HG02981 (cell line): ENCODE measurements at regions not wholly inside any gene's neighbourhood (a gene's known extent, or its start where the extent isn't known, plus 50 kb on each side); places are given as distances from the start of the nearest gene placed in this dataset.

Experiments used
- ATAC-seq: cut with Tn5 transposase; IDR thresholded peaks from one replicate; pipeline ENCODE4 v1.9.1; 2021; ENCODE audit warnings: mild to moderate bottlenecking, moderate library complexity; ENCODE audit not compliant: unreplicated experiment

- ATAC-seq = no peak
Measured at GRCh38 chr17:73947966-73948355, 255.5 kb upstream of the RPL38 start.

- ATAC-seq = no peak
Measured at GRCh38 chr17:73949903-73950592, 253.4 kb upstream of the RPL38 start.

- ATAC-seq = no peak
Measured at GRCh38 chr17:73950593-73950914, 252.9 kb upstream of the RPL38 start.

DNA sequence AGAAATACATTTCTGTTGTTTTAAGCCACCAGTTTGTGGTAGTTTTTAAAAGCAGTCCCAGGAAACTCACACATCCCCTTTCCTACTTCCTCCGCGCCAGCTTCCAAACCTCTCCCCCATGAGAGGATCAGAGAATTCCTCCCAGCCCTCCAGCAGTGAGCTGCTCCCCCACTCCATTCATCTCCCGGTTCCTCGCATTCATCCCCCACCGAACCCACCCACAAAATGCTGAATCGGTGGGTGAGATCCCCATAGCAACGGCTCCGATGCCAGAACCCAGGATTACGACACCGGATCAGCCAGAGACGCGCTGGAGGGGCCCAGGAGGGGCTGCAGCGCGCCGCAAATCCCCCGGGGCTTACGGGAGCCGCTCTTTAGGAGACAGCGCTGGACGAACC is 251.4 kb upstream of the RPL38 start:
- no peak for ATAC-seq

DNA sequence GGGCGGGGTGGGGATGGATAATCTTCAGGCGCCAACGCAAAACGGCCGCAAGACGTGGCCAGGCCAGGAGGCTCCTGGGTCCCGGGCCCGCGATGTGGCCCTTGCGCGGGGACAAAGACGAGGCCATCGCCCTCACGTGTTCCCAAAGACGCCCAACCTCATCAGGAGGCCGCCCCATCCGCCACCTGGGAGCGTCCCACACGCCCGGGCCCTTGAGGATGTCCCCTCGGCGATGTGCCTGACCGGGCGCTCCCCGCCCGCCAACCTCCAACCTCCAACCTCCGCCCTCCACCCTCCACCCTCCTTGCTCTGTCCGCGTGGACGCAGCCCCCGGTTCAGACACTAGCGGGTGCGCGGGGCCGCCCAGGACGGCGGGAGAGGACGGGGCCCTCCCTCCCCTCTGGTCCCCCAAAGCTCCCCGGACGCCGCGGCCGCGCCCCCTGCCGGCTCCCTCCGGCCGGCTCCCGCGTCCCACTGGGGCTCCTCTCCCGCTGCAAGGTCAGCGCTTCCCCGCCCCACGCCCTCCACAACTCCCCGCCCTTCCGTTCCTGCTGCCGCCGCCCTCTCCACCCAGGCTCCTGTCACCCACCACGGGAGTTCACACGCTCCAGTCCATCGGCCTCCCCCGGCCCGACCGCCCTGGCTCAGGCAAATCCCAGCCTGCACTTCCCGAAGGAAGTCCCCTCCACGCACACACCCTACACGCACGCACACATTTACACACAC is 250.8 kb upstream of the RPL38 start:
- ATAC-seq = no peak

DNA sequence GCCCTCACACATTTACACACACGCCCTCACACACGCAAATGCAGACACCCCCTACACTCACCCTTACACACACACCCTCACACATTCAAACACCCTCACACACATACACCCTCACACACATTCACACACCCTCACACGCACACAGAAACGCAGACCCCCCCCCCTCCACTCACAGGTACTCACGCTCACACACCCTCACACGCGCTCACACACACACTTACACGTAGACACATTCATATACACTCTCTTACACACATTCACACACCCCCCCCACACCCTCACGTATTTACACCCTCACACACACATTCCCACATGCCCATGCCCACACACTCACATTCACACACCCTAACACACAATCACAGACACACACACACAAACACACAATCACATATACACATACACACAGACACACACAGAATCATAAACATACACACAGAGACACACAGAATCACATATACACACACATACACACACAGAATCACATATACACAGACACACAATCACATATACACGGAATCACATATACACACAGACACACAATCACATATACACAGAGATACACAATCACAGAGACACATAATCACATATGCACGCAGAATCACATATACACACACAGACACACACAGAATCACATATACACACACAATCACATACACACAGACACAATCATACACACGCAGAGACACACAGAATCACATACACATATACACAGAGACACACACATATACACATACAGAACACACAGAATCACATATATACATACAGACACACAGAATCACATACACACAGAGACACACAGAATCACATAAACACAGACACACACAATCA is 250.1 kb upstream of the RPL38 start:
- no peak for ATAC-seq

- ATAC-seq = no peak
Measured at GRCh38 chr17:73954951-73955350, 248.5 kb upstream of the RPL38 start.

DNA sequence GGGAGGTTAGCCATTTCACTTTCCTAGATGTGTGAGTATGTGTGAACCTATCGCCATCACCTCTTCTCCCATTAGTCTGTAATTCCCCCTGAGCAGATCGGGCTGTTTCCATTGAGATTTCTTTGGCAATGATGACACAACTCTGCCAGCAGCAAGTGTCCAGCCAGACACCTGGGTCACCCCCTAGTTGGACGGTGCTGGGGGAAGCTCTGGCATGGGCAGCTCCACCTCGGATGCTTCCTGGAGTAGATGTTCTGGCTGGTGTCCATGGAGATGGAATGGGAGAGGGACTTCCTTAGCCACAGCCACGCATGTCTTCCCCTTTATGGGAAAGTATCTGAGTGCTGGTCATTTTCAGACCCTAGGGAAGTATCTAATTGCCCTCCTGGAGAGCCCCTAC is 247.9 kb upstream of the RPL38 start:
- ATAC-seq = no peak

DNA sequence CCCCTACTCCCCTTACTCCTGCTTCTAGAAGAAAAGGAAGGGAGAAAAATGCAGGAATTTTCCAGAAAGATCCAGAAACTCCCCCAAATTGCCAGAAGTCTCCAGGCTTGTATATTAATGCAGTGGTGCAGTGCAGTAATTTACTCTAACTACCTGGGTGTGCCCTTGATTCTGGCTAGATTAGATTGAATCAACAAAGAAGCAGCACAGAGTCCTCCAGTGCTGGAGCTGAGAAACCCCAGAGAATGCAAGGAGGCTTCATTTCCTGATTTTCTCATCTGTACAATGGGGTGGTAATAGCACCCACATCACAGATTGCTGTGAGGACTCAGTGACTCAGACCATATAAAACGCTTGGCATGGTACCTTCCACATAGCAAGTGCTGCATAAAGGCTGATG is 247.3 kb upstream of the RPL38 start:
- ATAC-seq = no peak

DNA sequence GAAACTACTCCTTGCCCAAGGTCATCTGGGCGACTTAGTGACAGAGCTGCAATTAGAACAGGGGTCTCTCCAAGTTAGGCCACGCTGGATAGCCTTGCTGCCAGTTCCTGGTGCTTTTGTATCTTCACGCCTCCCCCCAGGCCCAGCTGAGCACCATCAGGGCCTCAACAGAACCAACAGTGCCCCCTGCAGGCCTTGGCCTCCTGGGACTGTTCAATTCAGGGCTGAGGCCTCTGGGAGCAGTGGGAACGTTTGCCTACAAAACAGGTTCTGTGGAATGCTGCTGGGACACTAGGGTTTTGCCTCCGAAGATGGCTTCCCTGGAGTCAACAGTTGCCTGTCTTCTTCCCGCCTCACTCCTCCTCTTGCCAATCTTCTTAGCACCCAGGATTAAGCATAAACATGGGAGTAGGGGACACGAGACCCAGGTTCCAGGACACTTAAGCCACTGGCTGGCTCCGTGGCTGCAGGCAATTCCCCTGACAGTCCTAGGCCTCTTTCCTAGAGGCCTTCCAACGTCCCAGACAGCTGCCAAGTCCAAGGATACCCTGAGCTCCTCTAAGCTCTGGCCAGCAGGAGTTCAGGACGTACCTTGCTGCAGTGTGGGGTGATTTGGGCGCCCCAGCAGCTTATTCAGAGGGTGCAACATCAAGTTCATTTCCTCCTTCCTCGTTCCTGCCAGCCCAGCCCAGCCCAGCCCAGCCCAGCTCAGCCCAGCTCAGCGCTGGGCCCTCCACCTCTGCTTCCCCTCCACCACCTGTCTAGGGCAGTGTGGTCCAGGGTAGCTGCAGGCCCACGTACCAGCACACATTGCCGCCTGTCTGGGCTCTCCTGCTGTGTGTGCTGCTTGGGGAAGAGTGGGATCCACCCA is 246.6 kb upstream of the RPL38 start:
- ATAC-seq = no peak

- no peak for ATAC-seq
Measured at GRCh38 chr17:73957564-73957963, 245.9 kb upstream of the RPL38 start.

DNA sequence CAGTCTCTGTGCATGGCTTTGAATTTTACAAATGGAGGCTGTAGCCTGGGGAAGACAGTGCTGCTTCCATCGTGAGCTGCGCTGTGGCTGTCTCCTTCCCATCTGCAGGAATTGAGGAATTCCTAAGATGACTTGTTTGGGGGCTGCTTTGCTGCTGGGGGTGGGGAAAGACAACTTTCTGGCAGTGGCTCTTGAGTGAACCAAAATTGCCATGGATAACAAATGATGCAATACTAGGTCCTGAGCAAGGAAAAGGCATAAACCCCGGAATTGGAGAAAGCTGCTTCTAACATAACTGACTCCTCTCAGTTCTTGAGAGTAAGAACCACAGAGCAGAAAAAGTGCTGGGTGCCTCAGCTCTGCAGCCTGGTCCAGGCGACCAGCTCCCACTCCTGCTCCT is 245.0 kb upstream of the RPL38 start:
- no peak for ATAC-seq

GRCh38 chr17:73960469-73960868 is 243.0 kb upstream of the RPL38 start:
- ATAC-seq = no peak

GRCh38 chr17:73962308-73962707 is 241.2 kb upstream of the RPL38 start:
- no peak for ATAC-seq

- ATAC-seq = no peak
Measured at GRCh38 chr17:73968680-73969079, 234.8 kb upstream of the RPL38 start.

- no peak for ATAC-seq
Measured at GRCh38 chr17:73969956-73970355, 233.5 kb upstream of the RPL38 start.

DNA sequence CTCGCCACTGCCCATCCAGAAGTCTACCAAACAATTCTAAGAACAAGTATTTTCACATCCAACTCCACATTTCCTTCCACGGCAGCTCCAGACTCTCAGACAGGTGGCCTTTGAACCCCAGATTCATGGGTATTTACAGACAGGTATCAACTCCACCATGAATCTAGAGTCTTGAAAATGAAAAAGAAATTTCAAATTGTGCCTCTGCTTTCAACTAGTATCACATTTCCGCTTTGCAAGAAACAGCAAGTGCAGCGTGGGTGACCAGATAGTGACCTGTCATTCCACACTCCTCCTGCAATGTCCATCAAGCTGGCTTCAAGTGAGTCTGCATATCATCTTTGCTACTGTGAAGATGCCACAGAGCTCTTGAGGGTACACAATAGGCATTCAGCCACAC is 232.4 kb upstream of the RPL38 start:
- no peak for ATAC-seq

DNA sequence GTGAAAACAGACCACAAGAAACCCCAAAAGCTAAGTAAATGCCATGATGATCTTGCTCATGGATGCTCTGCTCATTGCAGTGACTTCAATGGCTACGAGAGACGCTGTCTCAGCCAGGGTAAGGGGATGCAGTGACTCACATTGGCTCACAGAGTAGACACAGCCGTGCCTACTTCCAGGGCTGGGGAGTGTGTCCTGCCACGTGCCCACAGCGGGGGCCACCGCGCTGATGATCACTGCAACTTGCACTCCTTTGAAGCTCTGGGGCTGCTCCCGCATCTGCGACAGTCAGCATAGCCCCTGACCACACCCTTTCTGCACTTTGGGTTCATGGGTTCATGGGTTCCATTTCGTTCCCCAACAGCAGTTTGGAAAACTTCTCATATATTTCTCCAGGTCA is 231.4 kb upstream of the RPL38 start:
- ATAC-seq = no peak

DNA sequence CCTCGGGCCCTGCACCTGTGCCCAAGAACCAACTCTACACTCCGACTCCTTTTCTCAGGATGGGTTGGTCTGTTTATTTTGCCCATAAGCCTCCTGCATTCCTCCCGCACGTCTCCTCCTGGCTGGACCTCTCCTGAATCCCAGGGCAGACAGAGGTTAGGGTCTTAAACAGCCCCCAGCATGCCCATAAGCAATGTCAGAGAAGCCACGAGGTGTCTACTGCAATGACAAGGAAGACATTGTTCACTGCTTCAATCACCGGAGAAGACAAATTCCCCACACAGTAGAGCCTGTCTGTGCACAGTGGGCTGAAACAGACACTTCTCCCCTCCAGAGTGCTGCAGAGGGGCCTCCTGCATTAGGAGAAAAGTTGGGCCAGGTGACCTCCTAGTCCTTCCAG is 230.6 kb upstream of the RPL38 start:
- no peak for ATAC-seq

- ATAC-seq = no peak
Measured at GRCh38 chr17:73973586-73974409, 229.7 kb upstream of the RPL38 start.
